ENCODE measurements at regions not wholly inside any gene's neighbourhood (a gene's known extent, or its start where the extent isn't known, plus 50 kb on each side); places are given as distances from the start of the nearest gene placed in this dataset.

GRCh38 chr1:106459418-106459817, 597.1 kb upstream of the PRMT6 start:
- no peak for DNase-seq (ENCODE audit: insufficient read length, low spot score)
- TF ChIP-seq SPI1 (IDR thresholded peaks at IDR 0.05; ENCODE audit: low read depth, low read length) (no peak), PAX5 (IDR thresholded peaks at IDR 0.05; ENCODE audit: insufficient read depth, low read length, severe bottlenecking) (no peak), TAF1 (IDR thresholded peaks at IDR 0.05; ENCODE audit: low read depth, low read length) (no peak), POLR2AphosphoS5 (IDR thresholded peaks at IDR 0.05; ENCODE audit: low read depth, low read length) (no peak), POLR2A (IDR thresholded peaks at IDR 0.05; ENCODE audit: low read depth, low read length) (no peak), POU2F2 (IDR thresholded peaks at IDR 0.05; ENCODE audit: low read depth, low read length) (no peak)
- FAIRE-seq: no peak

- no peak for TF ChIP-seq TAF1 (IDR thresholded peaks at IDR 0.05; ENCODE audit: low read depth, low read length)
- TF ChIP-seq SPI1 (IDR thresholded peaks at IDR 0.05; ENCODE audit: low read depth, low read length): no peak
- no peak for TF ChIP-seq POLR2AphosphoS5 (IDR thresholded peaks at IDR 0.05; ENCODE audit: low read depth, low read length)
- no peak for TF ChIP-seq POLR2A (IDR thresholded peaks at IDR 0.05; ENCODE audit: low read depth, low read length)
- TF ChIP-seq PAX5 (IDR thresholded peaks at IDR 0.05; ENCODE audit: insufficient read depth, low read length, severe bottlenecking): no peak
- TF ChIP-seq POU2F2 (IDR thresholded peaks at IDR 0.05; ENCODE audit: low read depth, low read length): no peak
- DNase-seq (ENCODE audit: insufficient read length, low spot score): no peak
- no peak for FAIRE-seq
Measured at GRCh38 chr1:106465666-106466065, 590.8 kb upstream of the PRMT6 start.

GRCh38 chr1:106480629-106481028, 575.8 kb upstream of the PRMT6 start:
- TF ChIP-seq SPI1 (IDR thresholded peaks at IDR 0.05; ENCODE audit: low read depth, low read length) (no peak), PAX5 (IDR thresholded peaks at IDR 0.05; ENCODE audit: insufficient read depth, low read length, severe bottlenecking) (no peak)
- no peak for DNase-seq (ENCODE audit: insufficient read length, low spot score)
- no peak for FAIRE-seq

GRCh38 chr1:106492880-106493279, 563.6 kb upstream of the PRMT6 start:
- no peak for TF ChIP-seq TAF1 (IDR thresholded peaks at IDR 0.05; ENCODE audit: low read depth, low read length)
- no peak for TF ChIP-seq SPI1 (IDR thresholded peaks at IDR 0.05; ENCODE audit: low read depth, low read length)
- no peak for TF ChIP-seq PAX5 (IDR thresholded peaks at IDR 0.05; ENCODE audit: insufficient read depth, low read length, severe bottlenecking)
- no peak for TF ChIP-seq POLR2A (IDR thresholded peaks at IDR 0.05; ENCODE audit: low read depth, low read length)
- TF ChIP-seq POU2F2 (IDR thresholded peaks at IDR 0.05; ENCODE audit: low read depth, low read length): no peak
- no peak for TF ChIP-seq POLR2AphosphoS5 (IDR thresholded peaks at IDR 0.05; ENCODE audit: low read depth, low read length)
- no peak for DNase-seq (ENCODE audit: insufficient read length, low spot score)
- no peak for FAIRE-seq

- no peak for DNase-seq (ENCODE audit: insufficient read length, low spot score)
- no peak for TF ChIP-seq POLR2A (IDR thresholded peaks at IDR 0.05; ENCODE audit: low read depth, low read length)
- TF ChIP-seq POU2F2 (IDR thresholded peaks at IDR 0.05; ENCODE audit: low read depth, low read length): no peak
- no peak for TF ChIP-seq SPI1 (IDR thresholded peaks at IDR 0.05; ENCODE audit: low read depth, low read length)
- no peak for FAIRE-seq
Measured at GRCh38 chr1:106494646-106495045, 561.8 kb upstream of the PRMT6 start.

- FAIRE-seq (no peak), DNase-seq (ENCODE audit: insufficient read length, low spot score) (no peak)
- TF ChIP-seq POLR2A (IDR thresholded peaks at IDR 0.05; ENCODE audit: low read depth, low read length): no peak
Measured at GRCh38 chr1:106498238-106498637, 558.2 kb upstream of the PRMT6 start.

GRCh38 chr1:106502659-106503058, 553.8 kb upstream of the PRMT6 start:
- no peak for TF ChIP-seq PAX5 (IDR thresholded peaks at IDR 0.05; ENCODE audit: insufficient read depth, low read length, severe bottlenecking)
- no peak for TF ChIP-seq POLR2A (IDR thresholded peaks at IDR 0.05; ENCODE audit: low read depth, low read length)
- TF ChIP-seq SPI1 (IDR thresholded peaks at IDR 0.05; ENCODE audit: low read depth, low read length): no peak
- TF ChIP-seq TAF1 (IDR thresholded peaks at IDR 0.05; ENCODE audit: low read depth, low read length): no peak
- no peak for TF ChIP-seq POU2F2 (IDR thresholded peaks at IDR 0.05; ENCODE audit: low read depth, low read length)
- TF ChIP-seq POLR2AphosphoS5 (IDR thresholded peaks at IDR 0.05; ENCODE audit: low read depth, low read length): no peak
- FAIRE-seq (no peak), DNase-seq (ENCODE audit: insufficient read length, low spot score) (no peak)

GRCh38 chr1:106515375-106515774, 541.1 kb upstream of the PRMT6 start:
- DNase-seq (ENCODE audit: insufficient read length, low spot score) (no peak), FAIRE-seq (no peak)
- no peak for TF ChIP-seq SPI1 (IDR thresholded peaks at IDR 0.05; ENCODE audit: low read depth, low read length)
- no peak for TF ChIP-seq POLR2A (IDR thresholded peaks at IDR 0.05; ENCODE audit: low read depth, low read length)
- no peak for TF ChIP-seq TAF1 (IDR thresholded peaks at IDR 0.05; ENCODE audit: low read depth, low read length)
- TF ChIP-seq PAX5 (IDR thresholded peaks at IDR 0.05; ENCODE audit: insufficient read depth, low read length, severe bottlenecking): no peak
- TF ChIP-seq POU2F2 (IDR thresholded peaks at IDR 0.05; ENCODE audit: low read depth, low read length): no peak
- TF ChIP-seq POLR2AphosphoS5 (IDR thresholded peaks at IDR 0.05; ENCODE audit: low read depth, low read length): no peak

- FAIRE-seq (no peak), DNase-seq (ENCODE audit: insufficient read length, low spot score) (no peak)
- TF ChIP-seq SPI1 (IDR thresholded peaks at IDR 0.05; ENCODE audit: low read depth, low read length): no peak
- TF ChIP-seq POLR2AphosphoS5 (IDR thresholded peaks at IDR 0.05; ENCODE audit: low read depth, low read length): no peak
- TF ChIP-seq POLR2A (IDR thresholded peaks at IDR 0.05; ENCODE audit: low read depth, low read length): no peak
- no peak for TF ChIP-seq PAX5 (IDR thresholded peaks at IDR 0.05; ENCODE audit: insufficient read depth, low read length, severe bottlenecking)
- TF ChIP-seq POU2F2 (IDR thresholded peaks at IDR 0.05; ENCODE audit: low read depth, low read length): no peak
- TF ChIP-seq TAF1 (IDR thresholded peaks at IDR 0.05; ENCODE audit: low read depth, low read length): no peak
Measured at GRCh38 chr1:106517224-106517623, 539.2 kb upstream of the PRMT6 start.

GRCh38 chr1:106523497-106523896, 533.0 kb upstream of the PRMT6 start:
- no peak for FAIRE-seq
- DNase-seq (ENCODE audit: insufficient read length, low spot score): no peak
- TF ChIP-seq POU2F2 (IDR thresholded peaks at IDR 0.05; ENCODE audit: low read depth, low read length) (no peak), PAX5 (IDR thresholded peaks at IDR 0.05; ENCODE audit: insufficient read depth, low read length, severe bottlenecking) (no peak), SPI1 (IDR thresholded peaks at IDR 0.05; ENCODE audit: low read depth, low read length) (no peak), TAF1 (IDR thresholded peaks at IDR 0.05; ENCODE audit: low read depth, low read length) (no peak), POLR2A (IDR thresholded peaks at IDR 0.05; ENCODE audit: low read depth, low read length) (no peak), POLR2AphosphoS5 (IDR thresholded peaks at IDR 0.05; ENCODE audit: low read depth, low read length) (no peak)

GRCh38 chr1:106524631-106525030, 531.8 kb upstream of the PRMT6 start:
- no peak for TF ChIP-seq TAF1 (IDR thresholded peaks at IDR 0.05; ENCODE audit: low read depth, low read length)
- TF ChIP-seq POLR2AphosphoS5 (IDR thresholded peaks at IDR 0.05; ENCODE audit: low read depth, low read length): no peak
- TF ChIP-seq SPI1 (IDR thresholded peaks at IDR 0.05; ENCODE audit: low read depth, low read length): no peak
- no peak for TF ChIP-seq POLR2A (IDR thresholded peaks at IDR 0.05; ENCODE audit: low read depth, low read length)
- TF ChIP-seq POU2F2 (IDR thresholded peaks at IDR 0.05; ENCODE audit: low read depth, low read length): no peak
- no peak for TF ChIP-seq PAX5 (IDR thresholded peaks at IDR 0.05; ENCODE audit: insufficient read depth, low read length, severe bottlenecking)
- no peak for FAIRE-seq

More at GRCh38 chr1:106524631-106525030, 531.8 kb upstream of the PRMT6 start:
- no peak for DNase-seq (ENCODE audit: insufficient read length, low spot score)
